SKM-1 (cell line): ENCODE measurements at regions not wholly inside any gene's neighbourhood (a gene's known extent, or its start where the extent isn't known, plus 50 kb on each side); places are given as distances from the start of the nearest gene placed in this dataset.

Experiments used
- DNase-seq: peaks from one replicate; lab custom pipeline; 2025; ENCODE audit not compliant: unreplicated experiment; lab: John Stamatoyannopoulos, UW

GRCh38 chr15:94606286-94606685, 374.9 kb downstream of the MCTP2 start:
- DNase-seq = no peak

- DNase-seq = no peak
Observed at GRCh38 chr15:94607176-94607654, 375.9 kb downstream of the MCTP2 start.

GRCh38 chr15:94610069-94610468, 378.7 kb downstream of the MCTP2 start:
- no peak for DNase-seq

- DNase-seq = no peak
Observed at GRCh38 chr15:94610485-94610884, 379.1 kb downstream of the MCTP2 start.

- no peak for DNase-seq
Observed at GRCh38 chr15:94611656-94612055, 380.3 kb downstream of the MCTP2 start.

- DNase-seq = no peak
Observed at GRCh38 chr15:94615688-94616087, 384.3 kb downstream of the MCTP2 start.

- no peak for DNase-seq
Observed at GRCh38 chr15:94620632-94621031, 389.3 kb downstream of the MCTP2 start.

- DNase-seq = no peak
Observed at GRCh38 chr15:94621736-94622135, 390.4 kb downstream of the MCTP2 start.

- no peak for DNase-seq
Observed at GRCh38 chr15:94626949-94627348, 395.6 kb downstream of the MCTP2 start.

GRCh38 chr15:94631608-94632007, 400.2 kb downstream of the MCTP2 start:
- DNase-seq = no peak

GRCh38 chr15:94638183-94638582, 406.8 kb downstream of the MCTP2 start:
- DNase-seq = no peak

GRCh38 chr15:94639701-94640100, 408.3 kb downstream of the MCTP2 start:
- no peak for DNase-seq

GRCh38 chr15:94644433-94644832, 413.1 kb downstream of the MCTP2 start:
- DNase-seq = no peak

- no peak for DNase-seq
Observed at GRCh38 chr15:94653071-94653470, 421.7 kb downstream of the MCTP2 start.

GRCh38 chr15:94655249-94655880, 424.0 kb downstream of the MCTP2 start:
- DNase-seq = no peak

GRCh38 chr15:94665676-94666441, 434.5 kb downstream of the MCTP2 start:
- no peak for DNase-seq

GRCh38 chr15:94666553-94666952, 435.2 kb downstream of the MCTP2 start:
- DNase-seq = no peak

- DNase-seq = no peak
Observed at GRCh38 chr15:94667109-94667508, 435.7 kb downstream of the MCTP2 start.

GRCh38 chr15:94670438-94671034, 439.2 kb downstream of the MCTP2 start:
- DNase-seq = peak; percentile 28

- DNase-seq = no peak
Observed at GRCh38 chr15:94671858-94672532, 440.6 kb downstream of the MCTP2 start.

- no peak for DNase-seq
Observed at GRCh38 chr15:94673801-94674200, 442.4 kb downstream of the MCTP2 start.

- no peak for DNase-seq
Observed at GRCh38 chr15:94674296-94674695, 442.9 kb downstream of the MCTP2 start.
